ENCODE measurements at regions not wholly inside any gene's neighbourhood (a gene's known extent, or its start where the extent isn't known, plus 50 kb on each side); places are given as distances from the start of the nearest gene placed in this dataset.

GRCh38 chr14:26217778-26218177 is 380.1 kb downstream of the NOVA1 start:
- Mint-ChIP-seq H3K27me3 (peaks cover 4% of the 10 kb centered on the region), H3K27ac (no peak overlapping the region)

GRCh38 chr14:26216786-26217185 is 381.0 kb downstream of the NOVA1 start:
- H3K36me3 Mint-ChIP-seq: no peaks in the 10 kb centered on the region
- no peak for DNase-seq (ENCODE audit: extremely low spot score, unreplicated experiment)
- no peak overlapping the region for H3K4me3 Mint-ChIP-seq
- H3K9me3 Mint-ChIP-seq: no peaks in the 10 kb centered on the region
- H3K4me1 Mint-ChIP-seq (ENCODE audit: unreplicated experiment): peaks cover 4% of the 10 kb centered on the region
- TF ChIP-seq CTCF (conservative IDR thresholded peaks at IDR 0.05): no peak
- H3K27me3 Mint-ChIP-seq: peaks cover 4% of the 10 kb centered on the region
- no peak overlapping the region for H3K27ac Mint-ChIP-seq

More at GRCh38 chr14:26217778-26218177, 380.1 kb downstream of the NOVA1 start:
- no peak overlapping the region for H3K4me3 Mint-ChIP-seq
- H3K4me1 Mint-ChIP-seq (ENCODE audit: unreplicated experiment): peaks cover 4% of the 10 kb centered on the region
- no peaks in the 10 kb centered on the region for H3K36me3 Mint-ChIP-seq
- H3K9me3 Mint-ChIP-seq: no peaks in the 10 kb centered on the region
- DNase-seq (ENCODE audit: extremely low spot score, unreplicated experiment): no peak
- TF ChIP-seq CTCF (conservative IDR thresholded peaks at IDR 0.05): no peak

GRCh38 chr14:26213846-26214575 is 383.8 kb downstream of the NOVA1 start:
- H3K27me3 Mint-ChIP-seq: no peaks in the 10 kb centered on the region
- H3K4me1 Mint-ChIP-seq (ENCODE audit: unreplicated experiment): peaks cover 4% of the 10 kb centered on the region
- DNase-seq (ENCODE audit: extremely low spot score, unreplicated experiment): no peak
- no peaks in the 10 kb centered on the region for H3K9me3 Mint-ChIP-seq
- H3K4me3 Mint-ChIP-seq: no peak overlapping the region
- TF ChIP-seq CTCF (conservative IDR thresholded peaks at IDR 0.05): no peak
- H3K27ac Mint-ChIP-seq: no peak overlapping the region
- H3K36me3 Mint-ChIP-seq: no peaks in the 10 kb centered on the region

- Mint-ChIP-seq H3K4me3 (no peak overlapping the region), H3K36me3 (no peaks in the 10 kb centered on the region), H3K27me3 (peaks cover 29% of the 10 kb centered on the region), H3K9me3 (no peaks in the 10 kb centered on the region), H3K4me1 (ENCODE audit: unreplicated experiment) (peaks cover 6% of the 10 kb centered on the region), H3K27ac (no peak overlapping the region)
- no peak for TF ChIP-seq CTCF (conservative IDR thresholded peaks at IDR 0.05)
- DNase-seq (ENCODE audit: extremely low spot score, unreplicated experiment): no peak
Measured at GRCh38 chr14:26209699-26210098, 388.1 kb downstream of the NOVA1 start.

GRCh38 chr14:26206640-26207039 is 391.2 kb downstream of the NOVA1 start:
- Mint-ChIP-seq H3K9me3 (no peaks in the 10 kb centered on the region), H3K36me3 (no peaks in the 10 kb centered on the region), H3K27ac (no peak overlapping the region), H3K4me1 (ENCODE audit: unreplicated experiment) (peaks cover 6% of the 10 kb centered on the region), H3K27me3 (peaks cover 48% of the 10 kb centered on the region), H3K4me3 (peak overlapping the region; percentile 45)
- peak; percentile 42 for TF ChIP-seq CTCF (conservative IDR thresholded peaks at IDR 0.05)
- DNase-seq (ENCODE audit: extremely low spot score, unreplicated experiment): no peak

Data from type B pancreatic cell (in vitro differentiated cells).